Stimulated activated memory B cell treated with anti-CD40 and anti-IgM and Interleukin-4, amounts not matched to agents 10 μg/mL and 1 μg/mL and 100 μg/mL, for 72 hours (primary cell): ENCODE measurements at regions not wholly inside any gene's neighbourhood (a gene's known extent, or its start where the extent isn't known, plus 50 kb on each side); places are given as distances from the start of the nearest gene placed in this dataset.
"Not testable (repeated sequence)": the region's sequence is repeated elsewhere in the genome, so short reads cannot be mapped to it uniquely, and the experiment has no call there.

Experiments
- ATAC-seq: fragments of 150-1000 bp; cut with Tn5 transposase; 2 replicates; pipeline ENCODE4 v1.10.0; 2021
- H3K27ac Mint-ChIP-seq: one replicate; pipeline ENCODE4 v1.8.0; 2022; ENCODE audit warnings: mild to moderate bottlenecking, mixed read lengths
- H3K27me3 Mint-ChIP-seq: one replicate; pipeline ENCODE4 v1.8.0; 2022; ENCODE audit warnings: mixed read lengths
- H3K36me3 Mint-ChIP-seq: one replicate; pipeline ENCODE4 v1.8.0; 2022; ENCODE audit warnings: mixed read lengths
- H3K4me1 Mint-ChIP-seq: one replicate; pipeline ENCODE4 v1.8.0; 2022; ENCODE audit warnings: mixed read lengths
- H3K4me3 Mint-ChIP-seq: one replicate; pipeline ENCODE4 v1.8.0; 2022; ENCODE audit warnings: mild to moderate bottlenecking, moderate library complexity, mixed read lengths
- H3K9me3 Mint-ChIP-seq: one replicate; pipeline ENCODE4 v1.8.0; 2022; ENCODE audit warnings: mixed read lengths

- ATAC-seq = no peak
- H3K27ac Mint-ChIP-seq = peak overlapping the region; percentile 46
- peaks cover under 1% of the 10 kb centered on the region for H3K9me3 Mint-ChIP-seq
- no peaks in the 10 kb centered on the region for H3K36me3 Mint-ChIP-seq
- no peak overlapping the region for H3K4me3 Mint-ChIP-seq
- H3K27me3 Mint-ChIP-seq = no peaks in the 10 kb centered on the region
- peaks cover 27% of the 10 kb centered on the region for H3K4me1 Mint-ChIP-seq
Measured at GRCh38 chr10:3656214-3656613, 128.8 kb downstream of the KLF6 start.

- peak; percentile 82 for ATAC-seq
- H3K36me3 Mint-ChIP-seq = no peaks in the 10 kb centered on the region
- H3K27ac Mint-ChIP-seq = peak overlapping the region; percentile 46
- no peaks in the 10 kb centered on the region for H3K9me3 Mint-ChIP-seq
- peaks cover 27% of the 10 kb centered on the region for H3K4me1 Mint-ChIP-seq
- H3K4me3 Mint-ChIP-seq = peak overlapping the region; percentile 2
- H3K27me3 Mint-ChIP-seq = no peaks in the 10 kb centered on the region
Measured at GRCh38 chr10:3655528-3655927, 129.5 kb downstream of the KLF6 start.

GRCh38 chr10:3654980-3655379 lies 130.0 kb downstream of the KLF6 start:
- ATAC-seq = peak; percentile 20
- Mint-ChIP-seq H3K4me3 (no peak overlapping the region), H3K4me1 (peaks cover 27% of the 10 kb centered on the region), H3K9me3 (no peaks in the 10 kb centered on the region), H3K36me3 (no peaks in the 10 kb centered on the region), H3K27me3 (no peaks in the 10 kb centered on the region), H3K27ac (peak overlapping the region; percentile 46)

GRCh38 chr10:3654496-3654895 lies 130.5 kb downstream of the KLF6 start:
- H3K4me1 Mint-ChIP-seq = peaks cover 27% of the 10 kb centered on the region
- peak overlapping the region; percentile 46 for H3K27ac Mint-ChIP-seq
- no peaks in the 10 kb centered on the region for H3K27me3 Mint-ChIP-seq
- no peaks in the 10 kb centered on the region for H3K9me3 Mint-ChIP-seq
- H3K36me3 Mint-ChIP-seq = no peaks in the 10 kb centered on the region
- no peak for ATAC-seq
- no peak overlapping the region for H3K4me3 Mint-ChIP-seq

GRCh38 chr10:3653303-3653702 lies 131.7 kb downstream of the KLF6 start:
- Mint-ChIP-seq H3K27ac (peak overlapping the region; percentile 51), H3K4me1 (peaks cover 27% of the 10 kb centered on the region), H3K4me3 (peak overlapping the region; percentile 25)
- not testable (repeated sequence) for H3K9me3 Mint-ChIP-seq, ATAC-seq, H3K36me3 Mint-ChIP-seq, H3K27me3 Mint-ChIP-seq

GRCh38 chr10:3652886-3653285 lies 132.1 kb downstream of the KLF6 start:
- H3K27ac Mint-ChIP-seq = peak overlapping the region; percentile 51
- H3K27me3 Mint-ChIP-seq = no peaks in the 10 kb centered on the region
- H3K4me3 Mint-ChIP-seq = no peak overlapping the region
- no peaks in the 10 kb centered on the region for H3K9me3 Mint-ChIP-seq
- no peaks in the 10 kb centered on the region for H3K36me3 Mint-ChIP-seq
- ATAC-seq = no peak
- peaks cover 27% of the 10 kb centered on the region for H3K4me1 Mint-ChIP-seq

GRCh38 chr10:3651969-3652653 lies 132.9 kb downstream of the KLF6 start:
- no peaks in the 10 kb centered on the region for H3K27me3 Mint-ChIP-seq
- no peak for ATAC-seq
- H3K4me1 Mint-ChIP-seq = peaks cover 31% of the 10 kb centered on the region
- H3K4me3 Mint-ChIP-seq = no peak overlapping the region
- no peaks in the 10 kb centered on the region for H3K9me3 Mint-ChIP-seq
- H3K27ac Mint-ChIP-seq = no peak overlapping the region
- no peaks in the 10 kb centered on the region for H3K36me3 Mint-ChIP-seq

- Mint-ChIP-seq H3K36me3 (no peaks in the 10 kb centered on the region), H3K27ac (no peak overlapping the region), H3K9me3 (no peaks in the 10 kb centered on the region), H3K4me1 (peaks cover 17% of the 10 kb centered on the region), H3K4me3 (no peak overlapping the region), H3K27me3 (no peaks in the 10 kb centered on the region)
- ATAC-seq = no peak
Measured at GRCh38 chr10:3648576-3648975, 136.4 kb downstream of the KLF6 start.

GRCh38 chr10:3648170-3648569 lies 136.8 kb downstream of the KLF6 start:
- Mint-ChIP-seq H3K4me3 (no peak overlapping the region), H3K4me1 (peaks cover 13% of the 10 kb centered on the region), H3K27ac (no peak overlapping the region), H3K36me3 (no peaks in the 10 kb centered on the region), H3K27me3 (no peaks in the 10 kb centered on the region), H3K9me3 (no peaks in the 10 kb centered on the region)
- ATAC-seq = no peak

GRCh38 chr10:3647074-3647473 lies 137.9 kb downstream of the KLF6 start:
- Mint-ChIP-seq H3K9me3 (peaks cover 3% of the 10 kb centered on the region), H3K4me1 (peaks cover 10% of the 10 kb centered on the region), H3K36me3 (no peaks in the 10 kb centered on the region), H3K27ac (no peak overlapping the region), H3K4me3 (no peak overlapping the region), H3K27me3 (peaks cover 4% of the 10 kb centered on the region)
- peak; percentile 83 for ATAC-seq

GRCh38 chr10:3645406-3645805 lies 139.6 kb downstream of the KLF6 start:
- no peak for ATAC-seq
- peaks cover 10% of the 10 kb centered on the region for H3K4me1 Mint-ChIP-seq
- H3K27ac Mint-ChIP-seq = no peak overlapping the region
- no peak overlapping the region for H3K4me3 Mint-ChIP-seq
- no peaks in the 10 kb centered on the region for H3K36me3 Mint-ChIP-seq
- peaks cover 10% of the 10 kb centered on the region for H3K27me3 Mint-ChIP-seq
- peaks cover 6% of the 10 kb centered on the region for H3K9me3 Mint-ChIP-seq

- H3K36me3 Mint-ChIP-seq = no peaks in the 10 kb centered on the region
- no peak overlapping the region for H3K27ac Mint-ChIP-seq
Measured at GRCh38 chr10:3640816-3641215, 144.2 kb downstream of the KLF6 start.

GRCh38 chr10:3639546-3639945 lies 145.5 kb downstream of the KLF6 start:
- Mint-ChIP-seq H3K27me3 (peaks cover 10% of the 10 kb centered on the region), H3K36me3 (no peaks in the 10 kb centered on the region), H3K4me1 (no peaks in the 10 kb centered on the region), H3K4me3 (no peak overlapping the region), H3K27ac (no peak overlapping the region), H3K9me3 (peaks cover 6% of the 10 kb centered on the region)
- no peak for ATAC-seq

More at GRCh38 chr10:3640816-3641215, 144.2 kb downstream of the KLF6 start:
- Mint-ChIP-seq H3K4me3 (no peak overlapping the region), H3K27me3 (peaks cover 10% of the 10 kb centered on the region), H3K4me1 (no peaks in the 10 kb centered on the region), H3K9me3 (peaks cover 6% of the 10 kb centered on the region)
- ATAC-seq = no peak

- Mint-ChIP-seq H3K9me3 (no peaks in the 10 kb centered on the region), H3K27me3 (peaks cover under 1% of the 10 kb centered on the region), H3K4me1 (no peaks in the 10 kb centered on the region), H3K36me3 (no peaks in the 10 kb centered on the region), H3K4me3 (no peak overlapping the region), H3K27ac (no peak overlapping the region)
- ATAC-seq = no peak
Measured at GRCh38 chr10:3636356-3637181, 148.4 kb downstream of the KLF6 start.

- H3K9me3 Mint-ChIP-seq = no peaks in the 10 kb centered on the region
- no peak overlapping the region for H3K27ac Mint-ChIP-seq
- no peaks in the 10 kb centered on the region for H3K36me3 Mint-ChIP-seq
- no peaks in the 10 kb centered on the region for H3K4me1 Mint-ChIP-seq
- no peak for ATAC-seq
- no peak overlapping the region for H3K4me3 Mint-ChIP-seq
- H3K27me3 Mint-ChIP-seq = no peaks in the 10 kb centered on the region
Measured at GRCh38 chr10:3635697-3636096, 149.3 kb downstream of the KLF6 start.

GRCh38 chr10:3635211-3635671 lies 149.8 kb downstream of the KLF6 start:
- no peaks in the 10 kb centered on the region for H3K4me1 Mint-ChIP-seq
- no peak overlapping the region for H3K4me3 Mint-ChIP-seq
- H3K27me3 Mint-ChIP-seq = no peaks in the 10 kb centered on the region
- no peak for ATAC-seq
- no peak overlapping the region for H3K27ac Mint-ChIP-seq
- H3K9me3 Mint-ChIP-seq = no peaks in the 10 kb centered on the region
- no peaks in the 10 kb centered on the region for H3K36me3 Mint-ChIP-seq
